ENCODE measurements at regions not wholly inside any gene's neighbourhood (a gene's known extent, or its start where the extent isn't known, plus 50 kb on each side); places are given as distances from the start of the nearest gene placed in this dataset.

DNA sequence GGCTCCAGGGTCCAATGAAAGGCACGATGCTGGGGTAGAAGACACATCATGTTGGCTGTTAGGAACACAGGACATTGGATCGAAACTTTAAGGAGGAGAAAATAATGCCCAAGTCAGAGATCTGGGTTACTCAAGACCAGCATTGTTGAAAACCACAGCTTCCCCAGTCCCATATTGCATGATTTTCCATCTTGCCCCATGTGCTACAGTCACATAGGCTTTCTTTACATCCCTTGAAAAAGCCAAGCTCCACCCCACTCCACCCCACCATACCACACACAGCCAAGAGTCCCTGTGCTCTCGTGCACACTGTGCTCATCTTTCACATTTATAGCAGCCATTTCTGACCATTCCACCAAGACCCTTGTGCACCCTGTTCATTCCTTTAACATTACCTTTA, 636.2 kb downstream of the DIAPH3 start:
- no peak for TF ChIP-seq POLR2AphosphoS5 (IDR thresholded peaks at IDR 0.05; ENCODE audit: low read depth)
- TF ChIP-seq, protein P1, sequence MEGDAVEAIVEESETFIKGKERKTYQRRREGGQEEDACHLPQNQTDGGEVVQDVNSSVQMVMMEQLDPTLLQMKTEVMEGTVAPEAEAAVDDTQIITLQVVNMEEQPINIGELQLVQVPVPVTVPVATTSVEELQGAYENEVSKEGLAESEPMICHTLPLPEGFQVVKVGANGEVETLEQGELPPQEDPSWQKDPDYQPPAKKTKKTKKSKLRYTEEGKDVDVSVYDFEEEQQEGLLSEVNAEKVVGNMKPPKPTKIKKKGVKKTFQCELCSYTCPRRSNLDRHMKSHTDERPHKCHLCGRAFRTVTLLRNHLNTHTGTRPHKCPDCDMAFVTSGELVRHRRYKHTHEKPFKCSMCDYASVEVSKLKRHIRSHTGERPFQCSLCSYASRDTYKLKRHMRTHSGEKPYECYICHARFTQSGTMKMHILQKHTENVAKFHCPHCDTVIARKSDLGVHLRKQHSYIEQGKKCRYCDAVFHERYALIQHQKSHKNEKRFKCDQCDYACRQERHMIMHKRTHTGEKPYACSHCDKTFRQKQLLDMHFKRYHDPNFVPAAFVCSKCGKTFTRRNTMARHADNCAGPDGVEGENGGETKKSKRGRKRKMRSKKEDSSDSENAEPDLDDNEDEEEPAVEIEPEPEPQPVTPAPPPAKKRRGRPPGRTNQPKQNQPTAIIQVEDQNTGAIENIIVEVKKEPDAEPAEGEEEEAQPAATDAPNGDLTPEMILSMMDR (conservative IDR thresholded peaks at IDR 0.05; ENCODE audit: low read depth in 2 of 2), result no peak
- no peak for TF ChIP-seq JUNB (IDR thresholded peaks at IDR 0.05; ENCODE audit: unreplicated experiment)
- TF ChIP-seq EZH2 (IDR thresholded peaks at IDR 0.05; ENCODE audit: low read depth, unreplicated experiment), result no peak
- TF ChIP-seq EZH2phosphoT487 (IDR thresholded peaks at IDR 0.05; ENCODE audit: unreplicated experiment), result no peak
- TF ChIP-seq ZNF331 (CRISPR knock-in tag; IDR thresholded peaks at IDR 0.05; ENCODE audit: low read depth), result no peak
- TF ChIP-seq REST (IDR thresholded peaks at IDR 0.05; ENCODE audit: unreplicated experiment), result no peak

All from GM23338 (cell line).